HG02678 (cell line): ENCODE measurements at regions not wholly inside any gene's neighbourhood (a gene's known extent, or its start where the extent isn't known, plus 50 kb on each side); places are given as distances from the start of the nearest gene placed in this dataset.
"Not testable (repeated sequence)": the region's sequence is repeated elsewhere in the genome, so short reads cannot be mapped to it uniquely, and the experiment has no call there.

ENCODE experiments used
- ATAC-seq: cut with Tn5 transposase; IDR thresholded peaks from one replicate; pipeline ENCODE4 v1.9.1; 2021; ENCODE audit warnings: mild to moderate bottlenecking, moderate library complexity; ENCODE audit not compliant: unreplicated experiment

DNA sequence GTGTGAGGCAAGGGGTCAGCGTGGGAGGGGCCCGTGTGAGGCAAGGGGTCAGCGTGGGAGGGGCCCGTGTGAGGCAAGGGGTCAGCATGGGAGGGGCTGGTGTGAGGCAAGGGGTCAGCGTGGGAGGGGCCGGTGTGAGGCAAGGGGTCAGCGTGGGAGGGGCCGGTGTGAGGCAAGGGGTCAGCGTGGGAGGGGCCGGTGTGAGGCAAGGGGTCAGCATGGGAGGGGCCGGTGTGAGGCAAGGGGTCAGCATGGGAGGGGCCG, 119.2 kb downstream of the SEPTIN14 start:
- ATAC-seq = not testable (repeated sequence)

DNA sequence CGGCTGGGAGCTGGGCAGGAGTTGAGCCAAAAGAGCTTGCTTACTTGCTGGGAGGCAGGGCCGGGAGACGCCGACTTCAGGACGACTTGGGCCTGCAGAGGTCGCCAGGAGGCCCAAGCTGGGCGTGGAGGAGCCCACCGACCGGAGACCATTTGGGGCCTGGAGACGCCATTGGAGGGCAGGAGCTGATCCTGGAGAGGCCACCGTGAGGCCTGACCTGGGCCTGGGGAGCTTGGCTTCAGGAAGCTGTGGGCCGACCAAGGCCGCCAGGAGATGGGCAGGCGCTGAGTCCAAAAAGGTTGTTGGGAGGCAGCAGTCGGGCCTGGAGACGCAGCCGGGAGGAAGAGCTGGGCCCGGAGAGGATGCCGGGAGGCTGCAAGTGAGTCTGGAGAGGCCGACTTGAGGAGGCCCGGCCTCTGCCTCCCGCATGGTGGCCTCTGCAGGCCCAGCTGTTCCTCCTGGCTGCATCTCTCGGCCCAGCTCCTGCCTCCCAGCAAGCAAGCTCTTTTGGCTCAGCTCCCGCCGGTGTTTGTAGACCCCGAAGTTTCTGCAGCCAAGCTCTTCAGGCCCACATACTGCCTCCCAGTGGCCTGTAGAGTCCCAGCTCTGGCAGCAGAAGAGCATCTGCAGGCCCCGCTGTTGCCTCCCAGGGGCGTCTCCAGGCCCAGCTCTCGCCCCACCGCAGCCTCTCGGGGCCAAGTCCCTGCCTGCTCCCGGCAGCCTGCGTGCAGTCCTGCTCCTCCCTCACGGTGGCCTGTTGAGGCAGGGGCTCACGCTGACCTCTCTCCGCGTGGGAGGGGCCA, 119.7 kb downstream of the SEPTIN14 start:
- not testable (repeated sequence) for ATAC-seq

DNA sequence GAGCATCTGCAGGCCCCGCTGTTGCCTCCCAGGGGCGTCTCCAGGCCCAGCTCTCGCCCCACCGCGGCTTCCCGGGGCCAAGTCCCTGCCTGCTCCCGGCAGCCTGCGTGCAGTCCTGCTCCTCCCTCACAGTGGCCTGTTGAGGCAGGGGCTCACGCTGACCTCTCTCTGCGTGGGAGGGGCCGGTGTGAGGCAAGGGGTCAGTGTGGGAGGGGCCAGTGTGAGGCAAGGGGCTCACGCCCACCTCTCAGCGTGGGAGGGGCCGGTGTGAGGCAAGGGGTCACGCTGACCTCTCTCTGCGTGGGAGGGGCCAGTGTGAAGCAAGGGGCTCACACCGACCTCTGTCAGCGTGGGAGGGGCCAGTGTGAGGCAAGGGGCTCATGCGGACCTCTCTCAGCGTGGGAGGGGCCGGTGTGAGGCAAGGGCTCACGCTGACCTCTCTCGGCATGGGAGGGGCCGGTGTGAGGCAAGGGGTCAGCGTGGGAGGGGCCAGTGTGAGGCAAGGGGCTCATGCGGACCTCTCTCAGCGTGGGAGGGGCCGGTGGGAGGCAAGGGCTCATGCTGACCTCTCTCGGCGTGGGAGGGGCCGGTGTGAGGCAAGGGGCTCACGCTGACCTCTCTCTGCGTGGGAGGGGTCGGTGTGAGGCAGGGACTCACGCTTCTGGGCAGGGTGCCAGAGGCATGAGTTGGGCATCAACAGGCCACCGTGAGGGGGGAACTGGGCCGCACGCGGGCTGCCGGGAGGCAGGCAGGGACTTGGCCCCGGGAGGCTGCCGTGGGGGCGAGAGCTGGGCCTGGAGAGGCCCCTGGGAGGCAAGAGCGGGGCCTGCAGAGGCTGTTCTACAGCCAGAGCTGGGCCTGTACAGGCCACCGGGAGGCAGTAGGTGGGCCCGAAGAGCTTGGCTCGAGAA, 120.6 kb downstream of the SEPTIN14 start:
- not testable (repeated sequence) for ATAC-seq

DNA sequence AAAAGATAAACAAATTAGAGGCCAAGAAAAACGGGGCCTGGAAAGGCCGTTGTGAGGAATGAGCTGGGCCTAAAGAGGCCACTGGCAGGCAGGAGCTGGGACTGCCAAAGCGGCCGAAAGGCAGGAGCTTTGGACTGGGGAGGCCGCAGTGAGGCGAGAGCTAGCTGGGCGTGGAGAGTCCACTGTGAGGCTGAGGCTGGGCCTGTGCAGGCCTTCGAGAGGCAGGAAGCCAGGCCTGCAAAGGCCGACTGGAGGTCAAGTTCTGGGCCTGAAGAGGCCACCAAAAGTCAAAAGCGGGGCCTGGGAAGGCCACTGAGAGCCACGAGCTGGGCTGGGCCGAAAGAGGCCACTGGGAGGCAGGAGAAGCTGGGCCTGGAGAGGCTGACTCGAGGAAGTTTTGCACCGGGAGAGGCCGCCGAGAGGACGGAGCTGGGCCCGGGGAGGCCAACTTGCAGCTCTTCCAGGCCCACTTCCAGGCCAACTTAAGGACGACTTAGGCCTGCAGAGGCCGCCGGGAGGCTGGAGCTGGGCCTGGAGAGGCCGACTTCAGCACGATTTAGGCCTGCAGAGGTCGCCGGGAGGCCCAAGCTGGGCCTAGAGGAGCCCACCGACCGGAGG, 121.8 kb downstream of the SEPTIN14 start:
- ATAC-seq = not testable (repeated sequence)

DNA sequence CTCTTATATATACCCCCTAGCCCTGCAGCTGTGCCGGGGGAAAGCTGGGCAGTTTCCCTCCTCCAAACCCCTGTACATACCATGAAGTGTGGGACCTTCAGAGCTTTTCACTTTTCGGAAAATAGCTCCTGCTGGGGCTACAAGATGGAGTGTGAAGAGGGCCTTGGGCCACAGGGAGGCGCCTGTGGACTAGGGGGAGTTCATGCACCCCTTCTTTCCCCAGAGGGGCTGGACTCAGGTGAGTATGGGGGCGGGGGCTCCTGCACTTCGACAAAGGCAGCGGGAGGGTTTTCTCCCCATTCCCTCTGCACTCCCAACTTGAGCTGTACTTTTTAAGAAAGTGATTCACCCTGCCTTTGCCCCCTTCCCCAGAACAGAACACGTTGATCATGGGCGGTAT, 122.5 kb downstream of the SEPTIN14 start:
- ATAC-seq = not testable (repeated sequence)

DNA sequence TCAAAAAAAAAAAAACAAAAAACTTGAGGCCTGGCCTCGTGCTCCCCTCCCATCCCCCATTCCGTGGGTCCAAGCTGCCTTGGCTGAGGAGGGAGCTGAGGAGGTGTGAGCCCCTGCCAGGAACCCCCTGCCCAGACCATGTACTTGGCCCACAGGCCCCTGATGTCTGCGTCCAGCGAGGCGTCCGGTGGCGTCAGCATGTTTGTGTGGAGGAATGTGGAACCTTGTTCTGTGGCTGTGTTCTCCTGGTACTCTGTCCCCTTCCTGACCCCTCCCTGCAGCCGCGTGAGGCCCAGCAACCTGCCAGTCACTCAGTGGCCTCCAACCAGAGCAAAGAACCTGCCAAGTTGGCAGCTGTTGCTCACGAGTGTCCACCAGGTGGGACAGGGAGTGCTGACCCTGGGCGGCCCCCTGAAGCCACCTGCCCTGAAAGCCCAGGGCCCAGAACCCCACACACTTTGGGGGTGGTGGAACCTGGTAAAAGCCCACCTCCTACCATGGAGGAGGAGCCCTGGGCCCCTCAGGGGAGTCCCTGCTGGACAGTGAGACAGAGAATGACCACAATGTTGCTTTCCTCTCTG, 125.8 kb downstream of the SEPTIN14 start:
- ATAC-seq = not testable (repeated sequence)

DNA sequence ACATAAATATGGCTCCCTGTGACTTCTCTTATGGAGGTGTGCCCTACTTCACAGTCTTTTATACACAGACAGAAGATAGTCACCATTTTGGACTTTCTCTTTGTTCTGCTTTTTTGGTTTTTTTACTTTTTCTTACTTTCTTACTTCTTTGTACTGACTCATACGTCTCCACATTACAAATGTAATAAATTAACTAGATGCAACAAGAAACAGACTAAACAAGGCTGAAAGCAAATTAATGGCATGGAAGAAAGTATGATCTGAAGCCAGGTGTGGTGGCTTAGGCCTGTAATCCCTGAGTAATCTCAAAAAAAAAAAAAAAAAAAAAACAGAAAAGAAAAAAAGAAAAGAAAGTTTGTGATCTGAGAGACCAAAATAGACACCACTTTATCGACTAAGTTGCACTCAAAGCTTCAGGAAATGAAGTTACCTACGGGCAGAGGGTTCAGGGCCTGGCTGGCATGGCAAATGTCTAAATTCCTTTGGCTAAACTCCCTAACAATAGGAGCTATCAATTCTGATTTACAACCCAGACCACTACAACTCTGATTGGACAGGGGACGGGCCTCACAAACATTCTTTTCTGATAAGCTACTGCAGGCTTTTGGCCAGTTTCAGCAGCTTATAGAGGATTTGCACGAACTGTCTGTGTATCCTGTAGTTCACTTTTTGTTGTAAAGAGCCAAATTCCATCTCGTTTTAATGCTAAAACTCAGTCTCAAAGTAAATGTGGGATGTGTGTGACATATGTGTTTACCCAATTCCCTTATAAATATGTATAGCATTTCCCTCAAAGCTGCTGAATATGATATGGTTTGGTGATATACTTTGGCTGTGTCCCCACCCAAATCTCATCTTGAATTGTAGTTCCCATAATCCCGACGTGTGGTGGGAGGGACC, 129.1 kb downstream of the SEPTIN14 start:
- ATAC-seq = no peak

DNA sequence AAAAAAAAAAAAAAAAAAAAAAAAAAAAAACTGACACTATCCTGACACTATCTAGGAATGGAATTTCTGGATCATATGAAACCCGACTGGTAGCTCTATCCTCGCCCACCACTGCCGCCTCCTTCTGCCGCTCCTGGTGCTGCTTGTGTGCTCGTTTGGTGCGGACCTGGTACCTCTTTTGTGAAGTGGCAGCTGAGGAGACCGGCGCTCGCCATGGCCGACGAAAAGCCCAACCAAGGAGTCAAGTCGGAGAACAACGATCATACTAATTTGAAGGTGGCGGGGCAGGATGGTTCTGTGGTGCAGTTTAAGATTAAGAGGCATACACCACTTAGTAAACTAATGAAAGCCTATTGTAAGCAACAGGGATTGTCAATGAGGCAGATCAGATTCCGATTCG, 130.6 kb downstream of the SEPTIN14 start:
- no peak for ATAC-seq

DNA sequence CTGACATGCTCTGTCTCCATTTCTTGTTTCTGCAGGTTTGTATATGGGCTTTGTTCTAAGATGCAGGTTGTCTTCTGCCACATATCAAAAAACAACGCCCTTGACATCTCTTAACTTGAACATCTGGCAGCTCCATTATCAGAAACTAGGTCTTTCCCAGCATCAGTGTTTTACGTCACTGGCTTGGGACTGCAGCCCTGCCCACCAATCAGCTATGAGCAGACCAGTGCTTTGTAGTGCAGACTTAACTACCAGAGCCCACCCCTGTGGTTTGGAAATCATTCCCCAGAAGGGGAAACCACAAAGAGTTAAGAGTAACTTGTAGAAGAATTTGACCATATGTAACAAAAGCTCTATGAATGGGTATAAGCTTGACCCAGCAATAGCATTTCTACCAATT, 132.4 kb downstream of the SEPTIN14 start:
- no peak for ATAC-seq

DNA sequence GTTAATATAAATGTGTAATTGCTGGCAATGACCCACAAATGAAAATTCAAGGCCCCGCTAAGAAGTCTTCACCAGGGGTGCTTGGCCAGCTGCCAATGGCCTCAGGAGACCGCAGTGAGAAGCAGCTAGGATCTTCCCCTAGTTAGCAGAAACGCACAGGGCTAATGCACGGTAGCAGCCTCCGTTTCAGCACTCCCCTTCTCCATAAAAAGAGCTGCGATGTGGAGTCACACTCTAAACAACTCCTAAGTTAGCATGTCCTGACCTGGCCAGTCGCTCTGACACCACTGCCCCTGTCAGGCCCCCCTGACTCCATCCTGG, 139.0 kb downstream of the SEPTIN14 start:
- ATAC-seq = no peak

DNA sequence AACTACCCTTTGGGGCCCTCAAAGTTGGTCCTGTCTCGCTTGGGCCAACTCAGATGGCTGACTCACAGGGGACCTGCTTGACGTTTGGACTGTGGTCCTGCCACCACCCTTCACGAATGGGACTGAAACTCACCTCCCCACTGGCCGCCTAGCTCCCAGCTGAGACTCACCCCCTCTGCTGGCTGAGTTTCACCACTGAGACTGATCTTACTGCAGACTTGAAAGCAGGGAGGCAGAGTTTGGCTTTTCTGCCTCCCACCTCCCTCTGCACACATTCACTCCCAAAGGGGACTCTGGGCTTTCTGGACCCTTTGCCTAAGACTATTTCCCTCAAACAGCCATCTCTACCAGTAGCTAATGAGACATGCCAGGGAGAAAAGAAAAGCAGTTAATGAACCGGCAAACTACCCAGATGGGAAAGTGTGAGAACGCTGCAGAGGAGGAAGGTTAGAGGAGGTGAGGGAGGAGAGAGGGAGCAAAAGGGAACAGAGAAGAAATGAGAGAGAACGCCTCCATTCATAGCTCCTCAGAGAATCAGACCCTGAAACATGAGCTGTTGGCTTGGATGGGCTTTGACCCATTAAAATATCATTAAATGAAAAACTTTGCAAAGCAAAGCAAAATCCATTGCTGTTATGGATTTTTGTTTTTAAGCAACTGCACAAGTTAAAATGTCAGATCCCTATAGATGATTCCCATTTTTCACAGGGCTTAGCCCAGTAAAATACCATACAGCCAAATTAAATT, 139.5 kb downstream of the SEPTIN14 start:
- peak; percentile 99 for ATAC-seq

DNA sequence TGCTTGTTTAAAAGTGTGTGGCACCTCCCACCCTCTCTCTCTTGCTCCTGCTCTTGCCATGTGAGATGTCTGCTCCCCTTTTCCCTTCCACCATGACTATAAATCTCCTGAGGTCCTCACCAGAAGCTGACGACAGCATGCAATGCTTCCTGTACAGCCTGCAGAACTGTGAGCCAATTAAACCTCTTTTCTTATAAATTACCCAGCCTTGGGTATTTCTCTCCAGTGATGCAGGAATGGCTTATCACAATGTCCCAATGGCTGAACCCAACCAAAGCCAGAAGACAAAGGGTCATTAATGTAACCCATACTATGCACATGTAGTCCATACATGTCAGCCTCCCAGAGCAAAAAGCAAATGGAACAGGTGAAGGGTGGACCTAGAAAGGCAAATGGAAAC, 141.5 kb downstream of the SEPTIN14 start:
- ATAC-seq = not testable (repeated sequence)

DNA sequence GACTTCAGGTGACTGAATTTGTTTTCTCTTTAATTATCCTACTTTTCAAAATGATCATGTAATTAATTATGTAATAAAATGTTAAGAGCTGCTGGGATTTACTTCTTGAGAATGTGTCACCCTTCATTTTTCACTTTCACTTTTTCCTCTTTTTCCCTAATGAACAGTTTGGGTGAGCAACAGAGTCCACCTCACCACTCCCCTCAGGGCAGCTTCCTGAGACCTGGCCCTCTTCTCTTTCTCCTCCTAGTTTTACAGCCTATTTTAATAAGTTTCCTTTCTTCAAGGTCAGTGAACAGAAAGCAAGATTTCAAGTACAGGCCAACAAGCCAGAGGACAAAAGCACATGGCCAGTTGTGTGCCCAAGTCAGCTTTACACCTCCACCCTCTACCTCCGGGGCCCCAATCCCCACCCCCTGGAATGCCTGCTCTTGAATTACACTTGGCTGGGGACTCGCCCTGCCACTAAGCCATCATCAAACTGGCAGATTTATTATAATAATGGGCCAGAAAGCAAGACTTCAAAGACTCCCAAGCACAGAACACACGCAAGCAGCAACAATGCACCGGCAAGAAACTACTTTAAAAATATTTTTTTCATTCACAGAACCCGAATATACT, 143.1 kb upstream of the VOPP1 start:
- not testable (repeated sequence) for ATAC-seq

DNA sequence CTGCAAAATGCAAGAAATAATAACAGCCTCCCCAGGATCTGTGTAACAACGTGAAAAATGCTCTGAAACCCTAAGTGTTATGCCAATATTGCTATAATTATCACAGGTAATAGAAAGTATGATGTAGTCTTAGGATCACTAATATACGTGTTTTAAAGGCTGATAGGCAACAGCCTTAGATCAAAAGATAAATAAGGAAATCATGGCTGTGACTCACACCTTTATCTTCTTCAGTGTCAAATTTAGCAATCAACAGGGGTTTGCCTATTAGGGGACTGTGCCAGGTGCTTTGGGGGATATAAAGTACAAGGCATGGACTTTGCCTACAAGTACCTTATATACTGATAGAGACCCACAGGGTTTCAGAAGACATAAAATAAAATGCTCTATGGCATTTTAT, 142.1 kb upstream of the VOPP1 start:
- not testable (repeated sequence) for ATAC-seq

DNA sequence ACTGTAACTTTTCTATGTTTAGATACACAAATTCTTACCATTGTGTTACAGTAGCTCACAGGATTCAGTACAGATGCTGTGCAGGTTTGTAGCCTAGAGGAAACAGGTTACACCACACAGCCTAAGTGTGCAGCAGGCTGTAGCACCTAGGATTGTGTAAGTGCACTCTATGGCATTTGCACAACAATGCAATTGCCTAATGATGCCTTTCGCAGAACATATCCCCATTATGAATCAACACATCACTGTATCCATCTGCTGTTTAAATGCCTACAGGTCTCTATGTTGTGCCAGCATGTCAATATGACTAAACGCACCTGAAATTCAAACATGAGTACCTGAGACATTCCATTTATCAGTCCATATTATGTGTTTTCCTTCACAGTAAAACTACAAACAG, 138.0 kb upstream of the VOPP1 start:
- not testable (repeated sequence) for ATAC-seq

DNA sequence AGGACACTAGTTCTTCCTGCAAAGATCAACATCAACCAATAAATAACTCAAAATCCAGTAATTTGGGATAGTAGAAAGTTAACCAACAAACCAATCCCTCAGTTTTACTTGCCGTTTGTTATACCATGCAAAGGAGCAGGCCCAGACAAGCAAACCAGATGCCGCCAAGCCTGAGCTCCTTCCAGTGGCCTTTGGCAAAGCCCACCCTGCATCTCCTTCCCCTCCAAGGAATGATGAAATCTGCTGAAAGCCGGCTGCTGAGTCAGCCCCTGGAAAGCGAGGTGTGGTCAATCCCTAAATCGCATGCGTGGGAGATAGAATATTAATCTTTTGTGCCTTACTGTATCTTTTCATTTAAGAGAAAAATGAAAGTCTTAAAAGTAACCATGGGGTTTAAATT, 135.7 kb upstream of the VOPP1 start:
- not testable (repeated sequence) for ATAC-seq

DNA sequence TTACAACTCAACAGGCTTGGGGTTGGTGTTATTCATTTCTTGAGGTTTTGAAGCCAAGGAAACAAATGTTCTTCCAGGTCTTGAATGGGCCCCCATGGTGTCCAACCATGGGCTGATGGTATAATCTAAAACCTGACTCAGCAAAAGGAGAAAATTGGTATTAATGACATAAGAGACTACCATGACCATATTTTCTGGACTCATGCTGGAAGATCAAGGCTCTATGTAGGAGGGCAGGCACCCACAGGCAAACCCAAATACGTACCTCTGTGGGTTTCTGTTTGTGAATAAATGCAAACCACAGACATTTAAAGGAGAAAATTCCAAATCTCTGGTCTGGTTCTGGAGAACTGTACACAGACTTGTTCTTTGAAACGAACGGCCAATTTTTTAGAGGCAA, 135.1 kb upstream of the VOPP1 start:
- not testable (repeated sequence) for ATAC-seq

DNA sequence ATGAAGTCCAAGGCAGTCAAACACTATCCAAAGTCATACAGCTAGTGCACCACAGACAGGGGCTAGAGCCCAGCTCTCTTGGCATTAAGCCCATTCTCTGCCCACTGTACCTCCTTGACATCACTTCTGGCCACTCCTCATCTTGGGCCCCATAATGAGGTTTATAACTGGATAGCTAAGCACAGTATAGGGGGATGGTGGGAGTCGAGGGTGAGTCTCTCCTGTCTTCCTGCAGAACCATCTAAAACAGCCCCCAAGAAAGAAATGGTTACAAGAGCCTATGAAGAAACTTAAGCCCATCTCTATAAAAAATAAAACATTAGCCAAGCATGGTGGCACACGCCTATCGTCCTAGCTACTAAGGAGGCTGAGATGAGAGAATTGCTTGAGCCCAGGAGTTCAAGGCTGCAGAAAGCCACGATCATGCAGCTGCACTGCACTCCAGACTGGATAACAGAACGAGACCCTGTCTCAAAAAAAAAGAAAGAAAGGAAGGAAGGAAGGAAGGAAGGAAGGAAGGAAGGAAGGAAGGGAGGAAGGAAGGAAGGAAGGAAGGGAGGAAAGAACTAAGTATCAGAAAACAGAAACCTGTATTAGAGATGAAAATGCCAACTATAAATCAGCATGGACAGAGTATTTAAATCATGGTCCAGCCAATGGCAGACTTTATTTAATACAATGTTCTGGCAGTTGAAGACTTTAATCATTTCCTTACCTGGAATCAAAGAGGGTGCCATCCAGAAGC, 134.3 kb upstream of the VOPP1 start:
- ATAC-seq = not testable (repeated sequence)
